ENCODE measurements at regions not wholly inside any gene's neighbourhood (a gene's known extent, or its start where the extent isn't known, plus 50 kb on each side); places are given as distances from the start of the nearest gene placed in this dataset.

DNA sequence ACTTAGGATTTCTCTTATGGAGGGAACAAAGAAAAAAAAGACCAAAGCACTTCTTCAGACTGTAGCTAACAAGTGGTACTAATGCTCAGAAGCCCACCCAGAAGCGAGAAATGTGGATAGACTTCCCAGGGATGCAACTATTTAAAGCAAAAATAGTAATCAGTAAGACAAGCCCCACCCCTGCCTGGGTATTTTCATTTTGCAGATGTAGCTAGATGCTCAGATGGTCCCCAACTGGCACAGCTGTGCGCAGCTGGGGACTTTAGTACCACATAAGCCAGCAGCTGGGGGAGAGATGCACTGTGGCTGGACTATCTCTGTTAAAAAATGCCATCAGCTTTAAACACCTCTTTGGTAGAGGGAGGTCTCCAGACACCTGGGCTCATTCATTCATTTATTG lies 77.8 kb upstream of the SPAG17 start:
- TF ChIP-seq, protein P1, sequence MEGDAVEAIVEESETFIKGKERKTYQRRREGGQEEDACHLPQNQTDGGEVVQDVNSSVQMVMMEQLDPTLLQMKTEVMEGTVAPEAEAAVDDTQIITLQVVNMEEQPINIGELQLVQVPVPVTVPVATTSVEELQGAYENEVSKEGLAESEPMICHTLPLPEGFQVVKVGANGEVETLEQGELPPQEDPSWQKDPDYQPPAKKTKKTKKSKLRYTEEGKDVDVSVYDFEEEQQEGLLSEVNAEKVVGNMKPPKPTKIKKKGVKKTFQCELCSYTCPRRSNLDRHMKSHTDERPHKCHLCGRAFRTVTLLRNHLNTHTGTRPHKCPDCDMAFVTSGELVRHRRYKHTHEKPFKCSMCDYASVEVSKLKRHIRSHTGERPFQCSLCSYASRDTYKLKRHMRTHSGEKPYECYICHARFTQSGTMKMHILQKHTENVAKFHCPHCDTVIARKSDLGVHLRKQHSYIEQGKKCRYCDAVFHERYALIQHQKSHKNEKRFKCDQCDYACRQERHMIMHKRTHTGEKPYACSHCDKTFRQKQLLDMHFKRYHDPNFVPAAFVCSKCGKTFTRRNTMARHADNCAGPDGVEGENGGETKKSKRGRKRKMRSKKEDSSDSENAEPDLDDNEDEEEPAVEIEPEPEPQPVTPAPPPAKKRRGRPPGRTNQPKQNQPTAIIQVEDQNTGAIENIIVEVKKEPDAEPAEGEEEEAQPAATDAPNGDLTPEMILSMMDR (conservative IDR thresholded peaks at IDR 0.05): no peak
- no peak for TF ChIP-seq EZH2 (IDR thresholded peaks at IDR 0.05; ENCODE audit: low read depth)
